Sigmoid colon (tissue), 6 donors: ENCODE measurements at regions not wholly inside any gene's neighbourhood (a gene's known extent, or its start where the extent isn't known, plus 50 kb on each side); places are given as distances from the start of the nearest gene placed in this dataset.
A peak's percentile ranks its signal among the peaks of the same experiment; 100 is the strongest.

ENCODE experiments used
- DNase-seq: peaks from one replicate; pipeline ENCODE4 v3.0.0-alpha.2; 2019
- H3K27ac ChIP-seq, 4 donors: fragments of 200-600 bp; sonication (generic); one replicate each; pipeline ENCODE4 v1.5.1; 2016 to 2019; ENCODE audit warnings: mild to moderate bottlenecking in 1 of 4
- H3K27me3 ChIP-seq, 3 donors: fragments of 200-600 bp; sonication (generic); one replicate each; pipeline ENCODE4 v1.5.1; 2019; ENCODE audit warnings: mild to moderate bottlenecking in 1 of 3
- H3K36me3 ChIP-seq, 4 donors: fragments of 200-600 bp; sonication (generic); one replicate each; pipeline ENCODE4 v1.5.1; 2016 to 2019
- H3K4me1 ChIP-seq, 4 donors: fragments of 200-600 bp; sonication (generic); one replicate each; pipeline ENCODE4 v1.5.1; 2017 to 2019
- H3K4me3 ChIP-seq, 4 donors: fragments of 200-600 bp; sonication (generic); one replicate each; pipeline ENCODE4 v1.5.1; 2017 to 2019; ENCODE audit warnings: mild to moderate bottlenecking in 2 of 4, moderate library complexity in 1 of 4
- H3K9me3 ChIP-seq, 4 donors: fragments of 200-600 bp in 3 of 4; sonication (generic) in 3 of 4; one replicate each; pipeline versions ENCODE4 v1.5.1 to v1.6.1; 2013 to 2019
- EP300 ChIP-seq, 4 donors: sonication (generic); formaldehyde crosslinking; IDR thresholded peaks; one replicate each; pipeline ENCODE4 v1.6.1; 2017; ENCODE audit warnings: antibody characterized with exemption in 4 of 4
- POLR2A ChIP-seq, 2 donors: fragments of 450-650 bp; IDR thresholded peaks; one replicate each; pipeline ENCODE4 v1.6.1; 2016; ENCODE audit warnings: antibody characterized with exemption in 2 of 2, mild to moderate bottlenecking in 2 of 2, moderate library complexity in 2 of 2
- POLR2AphosphoS5 ChIP-seq, 4 donors: sonication (generic); formaldehyde crosslinking; IDR thresholded peaks; one replicate each; pipeline ENCODE4 v1.6.1; 2017; ENCODE audit warnings: antibody characterized with exemption in 4 of 4
- WGBS, 2 donors: extraction: QIAGEN DNeasy Blood & Tissue Kit; methylation state at CpG; one replicate each; pipeline ENCODE4 v1.1.7; 2013; 5-methylcytosine and 5-hydroxymethylcytosine counted together
- intact Hi-C: fragments of 100-400 bp; cut with DNase I; formaldehyde crosslinking; loops from one replicate; pipeline ENCODE4 v1.15.1; 2023
- TF ChIP-seq, protein P1 (sequence below), 4 experiments: fragments of 450-650 bp in 3 of 4; fragments of 200-600 bp in 1 of 4; IDR thresholded peaks; one replicate each; pipeline ENCODE4 v1.5.1; 2016 to 2019; ENCODE audit warnings: antibody characterized with exemption in 4 of 4, mild to moderate bottlenecking in 3 of 4, moderate library complexity in 2 of 4
- donor health status: healthy with polysubstance abuse.
- donor health status: healthy.

DNA sequence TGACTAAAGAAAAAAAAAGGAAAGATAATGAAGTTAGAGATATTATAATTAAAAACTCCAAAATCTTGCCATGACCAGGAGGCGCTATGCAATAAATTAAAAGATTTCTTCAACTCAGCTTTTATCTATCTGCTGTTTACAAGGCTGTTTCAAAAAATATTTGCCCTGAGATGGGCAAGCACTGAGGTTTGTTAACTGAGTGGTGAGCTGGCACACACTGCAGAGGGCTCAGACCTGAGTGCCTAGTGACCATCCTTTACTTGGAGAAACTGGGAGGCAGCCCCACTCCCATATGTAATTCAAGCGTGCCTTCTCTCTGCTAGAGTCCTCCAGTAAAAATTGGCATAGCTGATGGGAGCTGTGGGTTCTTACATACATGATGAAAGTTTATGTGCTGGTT, 198.7 kb upstream of the TBC1D5 start:
- intact Hi-C loops: no loop called here
- DNase-seq: no peak
- WGBS, 2 donors: 85 to 91% methylated on average over 2 of the region's 2 CpGs

DNA sequence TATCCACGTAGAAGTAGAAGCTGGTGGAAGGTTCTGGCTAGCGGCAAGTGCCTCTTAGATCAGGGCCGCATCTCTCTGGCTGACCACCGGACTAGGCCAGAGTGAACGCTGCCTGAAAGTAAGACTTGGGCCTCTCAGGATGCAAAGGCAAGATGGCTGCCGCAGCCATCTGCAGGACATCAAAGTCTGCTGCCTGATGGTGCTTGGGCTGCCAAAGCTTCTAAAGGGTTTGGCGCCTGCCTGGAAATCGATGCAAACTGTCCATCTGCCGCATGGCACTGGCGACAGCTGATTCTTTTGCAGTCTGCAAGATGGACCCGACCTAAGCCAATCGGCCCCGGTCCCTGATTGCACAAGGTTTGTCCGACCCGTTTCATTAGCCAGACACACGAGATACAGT, 196.7 kb upstream of the TBC1D5 start:
- H3K27me3 ChIP-seq: no peaks in the 10 kb centered on the region
- no peak for DNase-seq
- H3K4me3 ChIP-seq: no peak overlapping the region
- intact Hi-C loops: no loop called here
- no peaks in the 10 kb centered on the region for H3K36me3 ChIP-seq
- 96 to 97% methylated on average over 16 of the region's 16 CpGs for WGBS, 2 donors
- peaks cover 0 to 24% (median 9%) of the 10 kb centered on the region in 4 donors for H3K4me1 ChIP-seq
- no peak overlapping the region for H3K27ac ChIP-seq
- H3K9me3 ChIP-seq: no peaks in the 10 kb centered on the region
- TF ChIP-seq POLR2AphosphoS5 (IDR thresholded peaks at IDR 0.05) (no peak), POLR2A (IDR thresholded peaks at IDR 0.05) (no peak), EP300 (IDR thresholded peaks at IDR 0.05) (no peak)
- TF ChIP-seq, protein P1, sequence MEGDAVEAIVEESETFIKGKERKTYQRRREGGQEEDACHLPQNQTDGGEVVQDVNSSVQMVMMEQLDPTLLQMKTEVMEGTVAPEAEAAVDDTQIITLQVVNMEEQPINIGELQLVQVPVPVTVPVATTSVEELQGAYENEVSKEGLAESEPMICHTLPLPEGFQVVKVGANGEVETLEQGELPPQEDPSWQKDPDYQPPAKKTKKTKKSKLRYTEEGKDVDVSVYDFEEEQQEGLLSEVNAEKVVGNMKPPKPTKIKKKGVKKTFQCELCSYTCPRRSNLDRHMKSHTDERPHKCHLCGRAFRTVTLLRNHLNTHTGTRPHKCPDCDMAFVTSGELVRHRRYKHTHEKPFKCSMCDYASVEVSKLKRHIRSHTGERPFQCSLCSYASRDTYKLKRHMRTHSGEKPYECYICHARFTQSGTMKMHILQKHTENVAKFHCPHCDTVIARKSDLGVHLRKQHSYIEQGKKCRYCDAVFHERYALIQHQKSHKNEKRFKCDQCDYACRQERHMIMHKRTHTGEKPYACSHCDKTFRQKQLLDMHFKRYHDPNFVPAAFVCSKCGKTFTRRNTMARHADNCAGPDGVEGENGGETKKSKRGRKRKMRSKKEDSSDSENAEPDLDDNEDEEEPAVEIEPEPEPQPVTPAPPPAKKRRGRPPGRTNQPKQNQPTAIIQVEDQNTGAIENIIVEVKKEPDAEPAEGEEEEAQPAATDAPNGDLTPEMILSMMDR (IDR thresholded peaks at IDR 0.05): no peak

More for the DNA sequence above, 198.7 kb upstream of the TBC1D5 start:
- Histone ChIP-seq H3K27me3 (no peaks in the 10 kb centered on the region), H3K4me3 (no peak overlapping the region), H3K36me3 (no peaks in the 10 kb centered on the region), H3K4me1 (peaks cover 0 to 24% (median 9%) of the 10 kb centered on the region in 4 donors), H3K9me3 (no peaks in the 10 kb centered on the region), H3K27ac (peak overlapping the region in 2 of 4 donors; percentile 40 to 57)
- TF ChIP-seq, protein P1 (IDR thresholded peaks at IDR 0.05): no peak
- TF ChIP-seq POLR2AphosphoS5 (IDR thresholded peaks at IDR 0.05): no peak

DNA sequence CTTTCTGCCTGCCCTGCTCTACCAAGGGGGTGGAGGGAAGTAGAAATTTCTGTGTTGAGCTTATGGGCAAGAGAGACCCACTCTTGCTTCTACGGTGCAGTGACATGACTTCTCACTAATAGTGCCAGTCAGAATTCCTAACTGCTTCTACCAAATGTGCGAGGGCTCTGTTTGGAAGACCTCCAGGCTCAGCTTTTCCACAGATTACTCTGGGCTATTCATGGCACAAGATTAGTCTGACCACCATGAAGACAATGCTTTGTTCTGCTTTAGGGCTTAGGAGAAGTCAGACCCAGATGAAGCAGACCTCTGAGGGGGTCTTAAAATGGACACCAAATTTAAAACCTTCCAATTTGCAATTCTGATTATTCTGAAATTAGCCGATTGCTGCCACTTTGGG, 195.9 kb upstream of the TBC1D5 start:
- 83 to 92% methylated on average over 3 of the region's 3 CpGs for WGBS, 2 donors
- H3K4me3 ChIP-seq: no peak overlapping the region
- H3K9me3 ChIP-seq: no peaks in the 10 kb centered on the region
- intact Hi-C loops: no loop called here
- TF ChIP-seq POLR2AphosphoS5 (IDR thresholded peaks at IDR 0.05) (no peak), POLR2A (IDR thresholded peaks at IDR 0.05) (no peak), EP300 (IDR thresholded peaks at IDR 0.05) (no peak)
- TF ChIP-seq, protein P1 (IDR thresholded peaks at IDR 0.05): no peak
- H3K36me3 ChIP-seq: no peaks in the 10 kb centered on the region
- H3K27ac ChIP-seq: no peak overlapping the region
- no peaks in the 10 kb centered on the region for H3K27me3 ChIP-seq
- H3K4me1 ChIP-seq: peaks cover 0 to 24% (median 9%) of the 10 kb centered on the region in 4 donors
- no peak for DNase-seq

DNA sequence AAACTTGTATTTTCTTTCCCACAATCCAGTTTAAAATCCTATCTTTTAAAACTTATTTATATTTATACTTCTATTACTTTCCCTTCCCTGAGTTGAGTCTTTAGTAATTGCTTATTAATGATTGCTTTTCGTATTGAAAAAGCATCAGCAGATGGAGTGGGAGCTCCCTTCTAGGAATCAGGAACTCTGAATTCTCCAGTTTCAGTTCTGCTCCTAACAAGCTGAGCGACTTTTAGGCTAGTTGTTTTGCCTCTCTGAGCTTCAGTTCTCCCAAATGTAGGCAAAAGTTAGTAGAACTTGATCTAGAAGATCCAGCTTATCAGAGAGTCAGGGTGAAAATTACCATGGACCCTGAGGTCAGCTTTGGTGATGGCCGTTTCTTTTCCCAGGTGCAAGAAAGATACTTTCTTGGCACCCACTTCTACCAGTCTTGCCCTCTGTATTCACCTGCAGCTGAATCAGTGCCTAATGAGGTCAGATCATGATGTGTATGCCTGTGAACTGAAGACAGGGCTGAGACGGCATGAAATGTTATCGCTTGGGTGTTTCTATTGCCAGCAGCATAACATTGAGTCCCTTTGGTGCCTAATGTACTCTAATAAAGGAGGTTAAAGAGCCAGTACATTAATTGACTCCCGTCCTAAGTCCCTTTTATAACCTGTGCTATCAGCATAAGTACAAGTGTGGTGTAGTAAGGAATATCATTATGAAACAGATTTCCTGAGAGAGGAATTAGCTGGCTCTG, 194.5 kb upstream of the TBC1D5 start:
- DNase-seq: no peak
- 78 to 82% methylated on average over 6 of the region's 6 CpGs for WGBS, 2 donors
- peaks cover 0 to 14% (median 5%) of the 10 kb centered on the region in 4 donors for H3K4me1 ChIP-seq
- no peak for TF ChIP-seq POLR2A (IDR thresholded peaks at IDR 0.05)
- TF ChIP-seq EP300 (IDR thresholded peaks at IDR 0.05): no peak
- no peak for TF ChIP-seq POLR2AphosphoS5 (IDR thresholded peaks at IDR 0.05)
- TF ChIP-seq, protein P1 (IDR thresholded peaks at IDR 0.05): no peak
- H3K27me3 ChIP-seq: no peaks in the 10 kb centered on the region
- H3K27ac ChIP-seq: no peak overlapping the region
- no peaks in the 10 kb centered on the region for H3K36me3 ChIP-seq
- no peak overlapping the region for H3K4me3 ChIP-seq
- no peaks in the 10 kb centered on the region for H3K9me3 ChIP-seq
- intact Hi-C loops: no loop called here

DNA sequence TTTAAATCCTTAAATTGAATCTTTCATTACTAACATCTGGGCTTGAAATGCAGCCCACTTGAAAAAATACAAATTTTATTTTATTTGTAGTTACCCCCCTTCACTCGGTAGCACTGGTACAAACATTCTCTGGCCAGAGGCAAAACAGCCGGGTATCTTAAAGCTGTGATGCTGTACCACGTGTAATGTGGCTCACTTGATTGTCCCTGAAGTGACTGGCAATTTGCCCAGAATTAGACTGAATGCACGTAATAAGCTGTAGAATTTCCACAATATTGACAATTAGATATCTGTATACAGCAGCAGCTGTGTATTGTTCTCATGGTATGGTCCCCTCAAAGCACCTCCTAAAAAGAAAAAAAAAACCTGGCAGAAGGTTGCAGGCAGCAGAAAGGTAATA, 192.8 kb upstream of the TBC1D5 start:
- TF ChIP-seq POLR2A (IDR thresholded peaks at IDR 0.05) (no peak), POLR2AphosphoS5 (IDR thresholded peaks at IDR 0.05) (no peak), EP300 (IDR thresholded peaks at IDR 0.05) (no peak)
- TF ChIP-seq, protein P1 (IDR thresholded peaks at IDR 0.05): no peak
- DNase-seq: no peak
- Histone ChIP-seq H3K4me3 (no peak overlapping the region), H3K9me3 (no peaks in the 10 kb centered on the region), H3K4me1 (no peaks in the 10 kb centered on the region), H3K27ac (no peak overlapping the region), H3K27me3 (no peaks in the 10 kb centered on the region), H3K36me3 (no peaks in the 10 kb centered on the region)
- intact Hi-C loops: no loop called here
- WGBS, 2 donors: 63 to 69% methylated on average over 4 of the region's 4 CpGs
